NCI-H1436 treated with DMSO at 0.1 percent for 48 hours (cell line): ENCODE measurements at regions not wholly inside any gene's neighbourhood (a gene's known extent, or its start where the extent isn't known, plus 50 kb on each side); places are given as distances from the start of the nearest gene placed in this dataset.

Source experiments
- DNase-seq: peaks from one replicate; lab custom pipeline; 2025; lab: John Stamatoyannopoulos, UW

GRCh38 chr17:69949973-69950695 lies 124.9 kb upstream of the KCNJ16 start:
- DNase-seq, result no peak

- no peak for DNase-seq
Measured at GRCh38 chr17:69950701-69951418, 124.2 kb upstream of the KCNJ16 start.

GRCh38 chr17:69954241-69954925 lies 120.6 kb upstream of the KCNJ16 start:
- no peak for DNase-seq

- DNase-seq, result no peak
Measured at GRCh38 chr17:69958063-69958462, 117.0 kb upstream of the KCNJ16 start.

GRCh38 chr17:69959283-69959682 lies 115.7 kb upstream of the KCNJ16 start:
- DNase-seq, result no peak

GRCh38 chr17:69960755-69961154 lies 114.3 kb upstream of the KCNJ16 start:
- DNase-seq, result no peak

GRCh38 chr17:69961501-69962145 lies 113.4 kb upstream of the KCNJ16 start:
- no peak for DNase-seq

- DNase-seq, result no peak
Measured at GRCh38 chr17:69962436-69962995, 112.5 kb upstream of the KCNJ16 start.

- DNase-seq, result no peak
Measured at GRCh38 chr17:69967910-69968411, 107.1 kb upstream of the KCNJ16 start.

- no peak for DNase-seq
Measured at GRCh38 chr17:69969897-69970296, 105.1 kb upstream of the KCNJ16 start.

GRCh38 chr17:69972251-69972650 lies 102.8 kb upstream of the KCNJ16 start:
- DNase-seq, result no peak

GRCh38 chr17:69975808-69976207 lies 99.2 kb upstream of the KCNJ16 start:
- no peak for DNase-seq

GRCh38 chr17:69978056-69978646 lies 96.9 kb upstream of the KCNJ16 start:
- DNase-seq, result no peak

GRCh38 chr17:69981441-69981840 lies 93.6 kb upstream of the KCNJ16 start:
- no peak for DNase-seq

- DNase-seq, result no peak
Measured at GRCh38 chr17:69995476-69995875, 79.5 kb upstream of the KCNJ16 start.

GRCh38 chr17:69997332-69997731 lies 77.7 kb upstream of the KCNJ16 start:
- no peak for DNase-seq

- DNase-seq, result no peak
Measured at GRCh38 chr17:69999253-69999652, 75.8 kb upstream of the KCNJ16 start.

GRCh38 chr17:70006159-70006558 lies 68.9 kb upstream of the KCNJ16 start:
- no peak for DNase-seq

GRCh38 chr17:70011750-70012149 lies 63.3 kb upstream of the KCNJ16 start:
- no peak for DNase-seq

- DNase-seq, result no peak
Measured at GRCh38 chr17:70013911-70014310, 61.1 kb upstream of the KCNJ16 start.

- no peak for DNase-seq
Measured at GRCh38 chr17:70017112-70017511, 57.9 kb upstream of the KCNJ16 start.

- DNase-seq, result no peak
Measured at GRCh38 chr17:70017941-70018340, 57.1 kb upstream of the KCNJ16 start.
